Fibroblast of mammary gland (primary cell): ENCODE measurements at regions not wholly inside any gene's neighbourhood (a gene's known extent, or its start where the extent isn't known, plus 50 kb on each side); places are given as distances from the start of the nearest gene placed in this dataset.
"Not testable (repeated sequence)": the region's sequence is repeated elsewhere in the genome, so short reads cannot be mapped to it uniquely, and the experiment has no call there.

Experiments used
- DNase-seq: peaks from one replicate; pipeline ENCODE4 v3.0.0-alpha.2; 2010; ENCODE audit warnings: low read depth
- H3K4me3 ChIP-seq: 2 replicates; pipeline ENCODE4 v1.5.1; 2011; ENCODE audit warnings: low read depth, mild to moderate bottlenecking, low read length, moderate library complexity; ENCODE audit not compliant: control insufficient read depth
- CTCF ChIP-seq: conservative IDR thresholded peaks from 2 replicates; pipeline ENCODE4 v1.5.1; 2011; ENCODE audit warnings: low read depth, low read length, inconsistent platforms; ENCODE audit not compliant: control insufficient read depth, insufficient read depth

DNA sequence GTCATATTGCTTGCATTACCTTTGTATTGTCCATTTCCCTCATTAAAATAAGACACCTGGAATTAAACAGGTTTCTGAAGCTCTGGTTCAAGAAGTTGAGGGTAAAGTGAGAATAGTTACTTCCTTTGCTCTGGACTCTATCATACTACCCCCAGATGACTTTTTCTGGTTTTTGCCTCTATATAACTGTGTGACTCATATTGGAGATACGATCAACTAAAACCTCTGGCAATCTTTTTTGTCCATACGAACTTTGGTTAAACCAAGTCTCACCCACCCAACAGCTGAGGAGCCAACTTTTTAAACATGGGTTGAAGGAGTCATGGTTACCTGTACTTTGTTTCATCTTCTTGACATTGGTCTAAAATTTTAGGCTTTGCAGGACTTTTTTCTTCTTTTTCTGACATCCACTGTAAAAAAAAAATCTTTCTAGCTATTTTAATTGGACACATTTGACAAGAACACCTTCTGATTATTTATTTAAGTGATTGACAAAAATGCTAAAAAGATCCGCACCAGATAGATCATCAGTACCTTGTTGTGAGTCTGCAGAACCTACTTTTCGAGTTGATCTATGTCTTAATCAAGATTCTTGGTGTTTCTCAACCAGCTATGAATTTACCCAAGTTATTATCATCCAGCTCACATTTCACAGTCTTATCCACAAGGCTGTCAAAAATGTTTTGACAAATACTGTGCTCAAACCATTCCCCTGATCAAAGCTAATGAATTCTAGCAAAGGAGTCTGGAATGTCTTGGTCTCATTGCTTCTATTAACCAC, 166.0 kb downstream of the IPO8 start:
- no peak for TF ChIP-seq CTCF
- H3K4me3 ChIP-seq: no peak overlapping the region
- DNase-seq: no peak

GRCh38 chr12:30525171-30525570, 170.5 kb downstream of the IPO8 start:
- TF ChIP-seq CTCF: no peak
- DNase-seq: no peak
- H3K4me3 ChIP-seq: no peak overlapping the region

DNA sequence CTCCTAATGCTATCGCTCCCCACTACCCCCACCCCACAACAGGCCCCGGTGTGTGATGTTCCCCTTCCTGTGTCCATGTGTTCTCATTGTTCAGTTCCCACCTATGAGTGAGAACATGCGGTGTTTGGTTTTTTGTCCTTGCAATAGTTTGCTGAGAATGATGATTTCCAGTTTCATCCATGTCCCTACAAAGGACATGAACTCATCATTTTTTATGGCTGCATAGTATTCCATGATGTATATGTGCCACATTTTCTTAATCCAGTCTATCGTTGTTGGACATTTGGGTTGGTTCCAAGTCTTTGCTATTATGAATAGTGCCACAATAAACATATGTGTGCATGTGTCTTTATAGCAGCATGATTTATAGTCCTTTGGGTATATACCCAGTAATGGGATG, 175.4 kb downstream of the IPO8 start:
- DNase-seq, H3K4me3 ChIP-seq: not testable (repeated sequence)

DNA sequence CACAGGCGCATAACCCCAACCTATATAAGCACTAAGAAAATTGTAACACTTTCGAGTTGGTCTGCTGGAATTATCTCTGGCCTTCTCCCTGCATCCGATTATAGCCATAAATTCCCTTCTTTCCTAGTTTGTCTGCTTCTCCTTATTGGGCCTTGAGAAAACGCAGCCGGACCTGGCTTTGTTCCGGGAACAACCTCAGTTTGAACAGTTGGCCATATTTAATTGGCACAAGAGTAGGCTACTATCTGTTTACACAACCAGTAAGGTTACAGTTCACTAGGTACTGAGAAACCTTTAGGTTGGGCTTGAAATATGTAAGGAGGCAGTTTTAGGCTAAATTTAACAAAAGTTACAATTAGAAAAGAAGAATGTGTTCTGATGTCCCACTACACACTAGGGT, 176.1 kb downstream of the IPO8 start:
- no peak for DNase-seq
- no peak for TF ChIP-seq CTCF
- no peak overlapping the region for H3K4me3 ChIP-seq

DNA sequence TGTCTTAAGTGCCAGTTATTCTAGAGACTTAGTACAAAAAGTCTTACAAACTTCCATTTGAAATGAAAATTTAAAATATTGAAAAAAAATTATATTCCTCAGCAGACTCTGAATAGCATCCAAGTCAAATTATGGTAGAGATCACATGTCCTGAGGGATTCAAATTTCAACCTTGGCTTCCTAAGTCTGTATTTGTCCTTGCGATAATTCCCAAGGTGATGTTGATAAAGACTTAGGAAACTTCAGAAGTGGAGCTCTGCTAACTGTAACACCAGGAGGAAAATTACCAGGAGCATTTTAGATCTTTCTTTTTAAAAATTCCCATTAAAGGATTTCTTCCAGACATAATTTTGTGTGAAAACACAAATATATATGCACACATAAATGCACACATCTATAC, 178.3 kb downstream of the IPO8 start:
- H3K4me3 ChIP-seq: no peak overlapping the region
- DNase-seq: no peak
- TF ChIP-seq CTCF: no peak

- DNase-seq: peak; percentile 45
- H3K4me3 ChIP-seq: no peak overlapping the region
- peak; percentile 36 for TF ChIP-seq CTCF
Observed at GRCh38 chr12:30515351-30515750, 180.3 kb downstream of the IPO8 start.

GRCh38 chr12:30514666-30515065, 181.0 kb downstream of the IPO8 start:
- no peak for DNase-seq
- no peak overlapping the region for H3K4me3 ChIP-seq
- TF ChIP-seq CTCF: no peak
